Small intestine (tissue), 7 donors: ENCODE measurements at regions not wholly inside any gene's neighbourhood (a gene's known extent, or its start where the extent isn't known, plus 50 kb on each side); places are given as distances from the start of the nearest gene placed in this dataset.

Experiments used
- DNase-seq, 2 donors: peaks; one replicate each; pipeline versions ENCODE4 v3.0.0 to v3.0.0-alpha.2; 2013
- FAIRE-seq: peaks from 2 replicates; lab custom pipeline; 2012; peaks lifted over from hg19 to GRCh38; lab: Jason Lieb, UNC
- H3K27ac ChIP-seq, 3 donors: one replicate each; pipeline ENCODE4 v1.5.1; 2013; ENCODE audit warnings: low read length in 2 of 3, mild to moderate bottlenecking in 2 of 3, control low read depth in 1 of 3, inconsistent platforms in 1 of 3, low read depth in 1 of 3, moderate library complexity in 1 of 3
- H3K27me3 ChIP-seq, 3 donors: one replicate each; pipeline ENCODE4 v1.6.1; 2013; ENCODE audit warnings: low read length in 3 of 3, inconsistent platforms in 1 of 3; ENCODE audit not compliant: control insufficient read depth in 3 of 3, insufficient read depth in 3 of 3
- H3K36me3 ChIP-seq, 3 donors: one replicate each; pipeline ENCODE4 v1.6.1; 2013; ENCODE audit warnings: low read length in 3 of 3, inconsistent platforms in 1 of 3, low read depth in 1 of 3, mild to moderate bottlenecking in 1 of 3, moderate library complexity in 1 of 3; ENCODE audit not compliant: control insufficient read depth in 3 of 3, insufficient read depth in 2 of 3
- H3K4me1 ChIP-seq, 3 donors: one replicate each; pipeline ENCODE4 v1.6.1; 2013; ENCODE audit warnings: low read length in 2 of 3, inconsistent platforms in 1 of 3, low read depth in 1 of 3, mild to moderate bottlenecking in 1 of 3, moderate library complexity in 1 of 3; ENCODE audit not compliant: control insufficient read depth in 3 of 3, insufficient read depth in 2 of 3
- H3K4me3 ChIP-seq, 3 donors: one replicate each; pipeline ENCODE4 v1.5.1; 2013; ENCODE audit warnings: low read length in 3 of 3, control low read depth in 1 of 3, inconsistent platforms in 1 of 3, low read depth in 1 of 3, mild to moderate bottlenecking in 1 of 3, moderate library complexity in 1 of 3
- H3K9me3 ChIP-seq, 2 donors: one replicate each; pipeline ENCODE4 v1.6.1; 2013; ENCODE audit warnings: low read depth in 1 of 2, low read length in 1 of 2; ENCODE audit not compliant: control insufficient read depth in 2 of 2, insufficient read depth in 1 of 2
- WGBS, 3 donors: extraction: QIAGEN DNeasy Blood & Tissue Kit; methylation state at CpG; one replicate each; pipeline ENCODE4 v1.1.7; 2013; 5-methylcytosine and 5-hydroxymethylcytosine counted together
- donor health status: healthy with polysubstance abuse.
- donor health status: control.
- donor health status: control.
- donor health status: Bipolar disorder and iron deficiency.
- donor health status: healthy.

- Histone ChIP-seq H3K27me3 (peaks cover 0 to 3% (median 0%) of the 10 kb centered on the region in 3 donors), H3K36me3 (no peaks in the 10 kb centered on the region), H3K9me3 (no peaks in the 10 kb centered on the region), H3K27ac (no peak overlapping the region), H3K4me3 (no peak overlapping the region), H3K4me1 (no peaks in the 10 kb centered on the region)
- FAIRE-seq (no peak), DNase-seq (no peak)
- WGBS, 3 donors = 52 to 60% (median 54%) methylated on average over 4 of the region's 4 CpGs
Measured at GRCh38 chr14:36067428-36068187, 108.9 kb downstream of the PTCSC3 start.

- no peak for DNase-seq
- H3K9me3 ChIP-seq = no peaks in the 10 kb centered on the region
- WGBS, 3 donors = 87 to 91% (median 89%) methylated on average over 4 of the region's 4 CpGs
- no peak overlapping the region for H3K27ac ChIP-seq
- peaks cover 0 to 3% (median 0%) of the 10 kb centered on the region in 3 donors for H3K27me3 ChIP-seq
- no peak for FAIRE-seq
- no peak overlapping the region for H3K4me3 ChIP-seq
- H3K36me3 ChIP-seq = no peaks in the 10 kb centered on the region
- H3K4me1 ChIP-seq = no peaks in the 10 kb centered on the region
Measured at GRCh38 chr14:36066636-36067035, 109.9 kb downstream of the PTCSC3 start.

GRCh38 chr14:36065831-36066230 is 110.7 kb downstream of the PTCSC3 start:
- H3K27ac ChIP-seq = no peak overlapping the region
- H3K4me3 ChIP-seq = no peak overlapping the region
- H3K4me1 ChIP-seq = no peaks in the 10 kb centered on the region
- H3K27me3 ChIP-seq = peaks cover 0 to 3% (median 0%) of the 10 kb centered on the region in 3 donors
- DNase-seq (no peak), FAIRE-seq (no peak)
- no peaks in the 10 kb centered on the region for H3K9me3 ChIP-seq
- 64 to 77% (median 75%) methylated on average over 3 of the region's 3 CpGs for WGBS, 3 donors
- H3K36me3 ChIP-seq = no peaks in the 10 kb centered on the region

GRCh38 chr14:36059531-36059930 is 117.0 kb downstream of the PTCSC3 start:
- no peak for FAIRE-seq
- H3K4me1 ChIP-seq = no peaks in the 10 kb centered on the region
- H3K4me3 ChIP-seq = no peak overlapping the region
- H3K27me3 ChIP-seq = peaks cover 0 to 2% (median 0%) of the 10 kb centered on the region in 3 donors
- 70 to 80% (median 73%) methylated on average over 2 of the region's 2 CpGs for WGBS, 3 donors
- H3K27ac ChIP-seq = no peak overlapping the region
- no peaks in the 10 kb centered on the region for H3K36me3 ChIP-seq
- DNase-seq = no peak
- H3K9me3 ChIP-seq = no peaks in the 10 kb centered on the region

GRCh38 chr14:36057452-36058116 is 118.9 kb downstream of the PTCSC3 start:
- H3K36me3 ChIP-seq = no peaks in the 10 kb centered on the region
- H3K27me3 ChIP-seq = peaks cover 0 to 2% (median 0%) of the 10 kb centered on the region in 3 donors
- no peak overlapping the region for H3K4me3 ChIP-seq
- 68 to 71% (median 68%) methylated on average over 7 of the region's 7 CpGs for WGBS, 3 donors
- H3K27ac ChIP-seq = no peak overlapping the region
- H3K4me1 ChIP-seq = no peaks in the 10 kb centered on the region
- FAIRE-seq (no peak), DNase-seq (no peak)
- H3K9me3 ChIP-seq = no peaks in the 10 kb centered on the region

GRCh38 chr14:36056845-36057244 is 119.7 kb downstream of the PTCSC3 start:
- peaks cover 0 to 2% (median 0%) of the 10 kb centered on the region in 3 donors for H3K27me3 ChIP-seq

GRCh38 chr14:36055681-36056225 is 120.8 kb downstream of the PTCSC3 start:
- H3K9me3 ChIP-seq = no peaks in the 10 kb centered on the region
- no peak for FAIRE-seq
- DNase-seq = no peak
- H3K36me3 ChIP-seq = no peaks in the 10 kb centered on the region
- 51 to 71% (median 69%) methylated on average over 3 of the region's 3 CpGs for WGBS, 3 donors
- H3K27me3 ChIP-seq = peaks cover 0 to 2% (median 0%) of the 10 kb centered on the region in 3 donors
- H3K4me1 ChIP-seq = no peaks in the 10 kb centered on the region
- H3K4me3 ChIP-seq = no peak overlapping the region
- H3K27ac ChIP-seq = no peak overlapping the region

More at GRCh38 chr14:36056845-36057244, 119.7 kb downstream of the PTCSC3 start:
- FAIRE-seq (no peak), DNase-seq (no peak)
- 78 to 94% (median 89%) methylated on average over 3 of the region's 3 CpGs for WGBS, 3 donors
- no peaks in the 10 kb centered on the region for H3K36me3 ChIP-seq
- H3K4me1 ChIP-seq = no peaks in the 10 kb centered on the region
- H3K9me3 ChIP-seq = no peaks in the 10 kb centered on the region
- H3K27ac ChIP-seq = no peak overlapping the region
- no peak overlapping the region for H3K4me3 ChIP-seq

GRCh38 chr14:36055052-36055378 is 121.5 kb downstream of the PTCSC3 start:
- FAIRE-seq (no peak), DNase-seq (no peak)
- H3K27ac ChIP-seq = no peak overlapping the region
- no peak overlapping the region for H3K4me3 ChIP-seq
- no peaks in the 10 kb centered on the region for H3K9me3 ChIP-seq
- 57 to 74% (median 61%) methylated on average over 3 of the region's 3 CpGs for WGBS, 3 donors
- no peaks in the 10 kb centered on the region for H3K4me1 ChIP-seq
- no peaks in the 10 kb centered on the region for H3K36me3 ChIP-seq
- peaks cover 0 to 2% (median 0%) of the 10 kb centered on the region in 3 donors for H3K27me3 ChIP-seq
